NCI-H446 (cell line): ENCODE measurements at regions not wholly inside any gene's neighbourhood (a gene's known extent, or its start where the extent isn't known, plus 50 kb on each side); places are given as distances from the start of the nearest gene placed in this dataset.
"Not testable (repeated sequence)": the region's sequence is repeated elsewhere in the genome, so short reads cannot be mapped to it uniquely, and the experiment has no call there.

Experiments
- DNase-seq, 2 experiments: peaks; one replicate each; lab custom pipeline; 2025; lab: John Stamatoyannopoulos, UW

DNA sequence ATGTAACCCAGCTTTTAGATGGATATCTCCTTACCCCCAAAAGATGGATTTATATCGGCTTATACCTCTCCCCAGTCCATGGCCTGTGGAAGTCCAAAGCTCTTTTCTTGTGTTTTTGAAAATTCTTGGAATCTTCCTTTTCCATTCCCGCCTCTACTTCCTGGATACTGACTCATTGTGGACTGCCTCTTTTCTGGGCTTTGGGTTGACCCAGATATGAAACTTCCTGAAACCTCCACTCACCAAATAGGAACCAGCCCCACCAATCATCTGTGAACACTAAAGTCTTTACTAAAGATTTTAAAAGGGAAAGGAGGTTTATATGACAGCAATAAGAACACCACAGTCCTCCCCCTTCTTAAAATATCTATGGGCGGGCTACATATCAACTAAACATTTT is 163.4 kb upstream of the SYN3 start:
- DNase-seq, result no peak

DNA sequence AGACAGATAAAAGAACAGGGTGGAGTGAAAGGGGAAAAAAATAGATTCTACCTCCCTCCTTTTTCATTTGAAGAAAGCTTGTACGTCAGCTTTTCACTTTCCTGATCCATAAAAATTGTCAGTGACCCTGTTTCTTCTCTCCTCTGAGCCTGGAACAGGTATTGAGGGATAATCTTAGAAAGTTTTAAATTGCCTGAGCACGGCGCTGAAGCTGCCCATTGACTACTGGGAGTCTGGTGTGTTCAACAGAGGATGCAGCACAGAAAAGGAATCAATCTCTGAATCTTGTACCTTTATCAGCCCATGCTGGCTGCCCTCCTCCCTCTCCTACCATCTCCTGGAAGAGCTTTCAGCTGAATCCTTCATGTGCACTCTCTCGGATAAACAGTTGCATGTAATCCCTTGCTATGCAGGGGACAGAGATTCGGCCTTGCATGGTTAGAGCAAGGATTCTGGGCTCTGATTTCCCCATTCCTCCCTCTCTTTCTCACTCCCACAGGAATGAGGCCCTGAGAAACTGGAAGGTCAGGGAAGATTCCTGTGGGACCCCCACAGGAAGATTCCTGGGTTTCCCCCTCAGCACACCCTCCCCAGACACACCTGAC is 162.4 kb upstream of the SYN3 start:
- DNase-seq, result no peak

DNA sequence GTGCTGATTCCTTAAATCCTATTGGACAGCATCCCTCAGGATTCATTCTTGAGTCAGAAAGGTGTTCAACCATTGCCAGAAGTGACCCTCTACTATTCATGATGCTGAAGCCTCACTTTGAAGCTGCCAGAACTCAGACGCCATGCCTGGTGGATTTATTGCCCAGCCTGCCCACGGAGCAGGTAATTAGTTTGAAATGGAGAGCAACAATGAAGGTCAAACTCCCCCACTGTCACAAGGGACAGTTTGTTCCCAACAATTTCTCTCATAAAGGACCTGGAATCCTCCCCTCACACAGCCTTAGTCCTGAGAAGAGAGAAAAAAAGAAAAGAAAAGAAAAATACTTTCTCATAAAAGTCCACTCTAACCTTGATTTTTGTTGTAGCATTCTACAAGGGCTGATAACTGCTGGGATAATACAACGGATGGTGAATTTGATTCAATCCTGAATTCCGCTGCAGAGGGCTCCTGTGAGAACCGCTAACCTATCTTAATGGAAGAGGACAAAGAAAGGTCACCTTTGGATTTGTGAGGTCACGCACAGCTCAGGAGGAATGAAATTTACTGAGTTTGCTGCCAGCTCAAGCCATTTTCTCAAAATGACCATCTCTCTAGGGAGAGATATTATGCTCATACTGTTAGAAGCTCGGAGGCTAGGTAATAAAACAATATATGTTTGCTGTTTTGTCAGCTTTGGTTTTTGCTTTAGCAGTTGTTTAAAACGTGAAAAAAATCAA is 161.6 kb upstream of the SYN3 start:
- DNase-seq, result no peak

DNA sequence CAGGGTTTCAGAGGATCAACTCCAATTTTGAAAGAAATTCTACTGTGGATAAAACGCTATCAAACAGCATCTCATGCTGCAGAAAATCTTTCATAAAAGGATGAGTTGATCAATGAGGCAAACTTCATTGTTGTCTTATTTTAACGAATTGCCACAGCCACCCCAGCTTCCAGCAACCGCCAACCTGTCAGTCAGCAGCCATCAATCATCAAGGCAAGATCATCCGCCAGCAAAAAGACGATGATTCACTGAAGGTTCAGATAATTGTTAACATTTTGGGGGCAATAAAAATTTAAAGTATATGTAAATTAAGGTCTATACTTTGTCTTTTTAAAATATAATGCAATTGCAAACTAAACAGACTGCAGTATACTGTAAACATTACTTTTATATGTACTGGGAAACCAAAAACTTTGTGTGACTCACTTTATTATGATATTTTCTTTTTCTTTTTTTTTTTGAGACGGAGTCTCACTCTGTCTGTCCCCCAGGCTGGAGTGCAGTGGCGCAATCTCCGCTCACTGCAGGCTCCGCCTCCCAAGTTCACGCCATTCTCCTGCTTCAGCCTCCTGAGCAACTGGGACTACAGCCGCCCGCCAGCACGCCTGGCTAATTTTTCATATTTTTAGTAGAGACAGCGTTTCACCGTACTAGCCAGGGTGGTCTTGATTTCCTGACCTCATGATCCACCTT is 155.3 kb upstream of the SYN3 start:
- no peak for DNase-seq

DNA sequence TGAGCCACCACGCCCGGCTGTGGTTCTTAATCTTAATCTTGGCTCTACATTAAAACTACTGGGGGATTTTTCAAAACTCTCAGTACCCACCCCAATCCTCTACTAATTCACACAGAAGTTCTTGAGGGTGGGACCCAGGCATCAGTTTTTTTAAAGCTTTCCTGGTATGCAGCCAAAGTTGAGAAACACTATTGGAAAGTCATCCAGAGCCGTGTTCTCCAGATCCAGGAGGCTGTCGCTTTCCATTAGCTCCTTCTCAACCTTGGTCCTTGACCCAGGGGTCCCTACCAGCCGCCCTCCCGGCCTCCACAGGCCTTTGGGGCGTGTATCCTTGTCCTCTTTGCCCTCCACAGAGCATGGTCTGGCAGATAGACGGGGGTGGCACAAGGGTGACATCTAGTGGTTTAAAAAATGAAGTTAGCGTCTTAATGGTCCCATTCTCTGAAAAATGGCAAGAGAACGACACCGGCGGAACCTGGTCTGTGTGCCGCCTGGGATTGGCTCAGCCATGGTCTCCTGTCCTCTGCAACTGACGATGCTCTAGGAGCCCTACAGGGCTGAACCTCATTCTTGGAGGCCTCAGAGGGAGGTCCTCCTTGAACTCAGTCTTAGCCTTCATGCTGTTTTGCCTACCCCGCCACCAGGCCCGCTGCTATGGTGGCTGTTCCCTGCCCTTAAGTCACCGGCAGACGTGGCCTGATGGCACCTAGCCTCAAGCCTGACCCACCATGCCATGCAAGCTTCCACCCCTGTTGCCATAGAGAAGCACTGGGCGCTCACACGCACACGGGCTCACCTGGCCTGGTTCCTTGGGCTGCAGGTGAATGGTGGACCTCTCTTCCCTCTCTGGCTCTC is 152.0 kb upstream of the SYN3 start:
- peak in 1 of 2 experiments; percentile 18 for DNase-seq

DNA sequence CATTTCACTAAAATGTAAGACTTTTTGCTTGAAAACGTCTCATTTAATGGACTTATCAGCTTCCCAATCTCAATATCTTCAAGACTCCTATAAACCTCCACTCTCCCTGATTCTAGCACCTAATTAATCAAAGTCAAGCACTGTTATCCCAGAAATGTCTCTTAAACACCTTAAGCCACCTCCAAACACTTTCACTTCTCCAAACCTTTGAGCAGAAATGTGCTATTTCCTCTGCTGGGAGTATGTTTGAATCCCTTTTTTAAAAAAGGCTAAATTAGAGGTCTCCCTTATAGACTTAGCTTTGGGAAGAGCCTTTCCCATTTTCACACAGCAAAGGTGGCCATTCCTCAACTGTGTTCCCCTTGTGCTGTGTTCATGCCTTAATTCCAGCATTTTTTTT is 146.2 kb upstream of the SYN3 start:
- no peak for DNase-seq

DNA sequence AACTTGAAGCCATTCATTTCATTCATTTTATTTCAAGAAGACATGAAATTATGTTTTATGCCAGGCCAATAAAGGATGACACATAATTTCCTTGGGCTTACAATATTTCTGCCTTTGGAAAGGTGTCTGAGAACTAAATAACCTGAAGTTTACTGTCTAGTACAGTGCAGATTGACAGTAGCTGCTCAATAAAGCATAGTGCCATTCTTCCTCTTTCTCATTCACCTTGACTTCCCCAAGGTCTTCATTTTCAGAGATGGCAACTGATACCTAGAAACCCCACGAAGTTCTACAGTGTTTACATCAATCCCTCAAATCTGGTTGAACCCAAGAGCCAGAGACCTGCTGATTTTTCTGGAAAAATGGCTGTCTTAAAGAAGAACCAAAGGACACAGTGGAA is 144.3 kb upstream of the SYN3 start:
- no peak for DNase-seq

DNA sequence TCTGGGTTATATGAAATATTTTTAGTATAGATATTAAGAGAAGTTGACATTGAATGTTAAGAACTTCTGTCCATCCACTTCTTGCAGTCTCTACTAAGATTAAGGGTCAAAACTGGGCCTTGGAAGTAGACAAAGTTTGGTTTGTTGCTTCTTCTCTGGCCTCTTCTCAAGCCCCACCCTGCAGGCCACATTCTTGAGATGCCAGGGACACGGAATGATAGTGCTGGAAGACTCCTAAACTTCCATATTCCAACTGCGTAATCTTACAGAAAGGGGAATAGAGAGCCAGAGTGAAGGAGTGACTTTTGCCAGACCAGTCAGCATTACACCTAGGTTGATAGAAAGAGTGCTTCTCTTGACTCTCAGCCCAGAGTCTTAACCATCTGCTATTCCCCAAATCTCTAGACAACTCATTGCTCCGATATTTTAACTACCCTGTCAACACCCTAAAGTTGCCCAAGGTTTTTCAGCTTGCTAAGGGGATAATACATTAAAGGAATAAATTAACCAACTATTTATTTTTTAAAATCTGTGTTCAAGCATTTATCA is 136.4 kb upstream of the SYN3 start:
- DNase-seq, result no peak

DNA sequence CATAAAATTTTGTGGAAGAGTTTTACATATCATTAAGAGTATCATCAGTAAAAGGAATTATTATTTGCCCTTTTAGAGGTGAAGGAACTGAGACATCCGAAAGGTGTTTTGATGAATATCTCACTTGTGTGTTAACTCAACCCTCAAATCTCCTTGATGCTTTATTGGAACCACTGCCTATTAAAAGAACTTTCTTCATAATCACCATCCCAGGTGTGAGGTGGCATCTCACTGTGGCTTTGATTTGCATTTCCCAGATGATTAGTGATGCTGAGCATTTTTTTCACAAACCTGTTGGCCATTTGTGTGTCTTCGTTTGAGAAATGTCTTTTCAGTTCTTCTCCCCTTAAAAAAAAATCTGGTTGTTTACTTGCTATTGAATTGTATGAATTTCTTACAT is 134.0 kb upstream of the SYN3 start:
- no peak for DNase-seq

DNA sequence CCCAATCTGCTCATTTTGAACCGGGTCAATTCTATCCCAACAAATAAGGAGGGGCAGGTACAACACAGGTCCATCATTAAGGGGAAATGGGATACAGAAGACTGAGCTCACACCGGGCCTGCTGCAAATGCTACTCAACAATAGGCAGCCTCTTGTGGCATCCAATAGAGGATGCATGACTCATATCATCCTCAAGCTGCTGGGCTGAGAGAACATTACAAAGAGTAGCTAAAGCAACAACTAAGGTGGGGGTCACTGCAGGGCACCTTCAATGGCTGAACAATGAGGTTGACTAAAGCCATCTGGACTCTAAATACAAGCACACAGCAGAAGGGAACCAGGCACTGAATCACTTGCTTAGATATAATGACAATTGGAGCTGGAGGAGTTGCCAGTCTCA is 130.1 kb upstream of the SYN3 start:
- DNase-seq, result no peak

DNA sequence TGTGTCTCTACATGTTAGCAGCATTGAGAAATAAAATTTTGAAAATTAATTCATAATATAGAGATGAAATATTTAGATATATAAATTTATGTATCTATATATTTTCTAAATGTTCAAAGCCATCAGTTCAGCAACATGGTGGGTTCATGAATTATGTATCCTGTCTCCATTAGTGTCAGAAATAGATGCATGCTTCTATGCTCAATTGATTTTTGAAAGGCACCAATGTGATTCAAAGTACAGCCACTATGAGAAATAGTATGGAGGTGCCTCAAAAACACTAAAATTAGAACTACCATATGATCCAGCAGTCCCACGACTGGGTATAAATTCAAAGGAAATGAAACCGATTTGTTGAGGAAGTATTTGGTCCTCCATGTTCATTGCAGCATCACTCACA is 128.6 kb upstream of the SYN3 start:
- DNase-seq, result no peak

DNA sequence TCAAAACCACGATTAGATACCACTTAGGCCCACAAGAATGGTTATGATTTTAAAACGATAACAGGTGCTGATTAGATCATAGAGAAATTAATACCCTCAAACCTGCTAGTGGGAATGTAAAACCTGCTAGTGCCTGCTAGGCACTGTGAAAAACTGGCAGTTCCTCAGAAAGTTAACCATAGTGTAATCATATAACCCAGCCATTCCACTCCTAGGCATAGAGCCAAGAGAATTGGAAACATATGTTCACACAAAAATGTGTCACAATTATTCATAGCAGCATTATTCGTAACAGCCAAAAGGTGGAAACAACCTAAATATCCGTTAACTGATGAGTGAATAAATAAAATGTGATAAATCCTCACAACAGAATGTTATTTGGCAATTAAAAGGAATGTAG is 122.2 kb upstream of the SYN3 start:
- DNase-seq, result no peak

DNA sequence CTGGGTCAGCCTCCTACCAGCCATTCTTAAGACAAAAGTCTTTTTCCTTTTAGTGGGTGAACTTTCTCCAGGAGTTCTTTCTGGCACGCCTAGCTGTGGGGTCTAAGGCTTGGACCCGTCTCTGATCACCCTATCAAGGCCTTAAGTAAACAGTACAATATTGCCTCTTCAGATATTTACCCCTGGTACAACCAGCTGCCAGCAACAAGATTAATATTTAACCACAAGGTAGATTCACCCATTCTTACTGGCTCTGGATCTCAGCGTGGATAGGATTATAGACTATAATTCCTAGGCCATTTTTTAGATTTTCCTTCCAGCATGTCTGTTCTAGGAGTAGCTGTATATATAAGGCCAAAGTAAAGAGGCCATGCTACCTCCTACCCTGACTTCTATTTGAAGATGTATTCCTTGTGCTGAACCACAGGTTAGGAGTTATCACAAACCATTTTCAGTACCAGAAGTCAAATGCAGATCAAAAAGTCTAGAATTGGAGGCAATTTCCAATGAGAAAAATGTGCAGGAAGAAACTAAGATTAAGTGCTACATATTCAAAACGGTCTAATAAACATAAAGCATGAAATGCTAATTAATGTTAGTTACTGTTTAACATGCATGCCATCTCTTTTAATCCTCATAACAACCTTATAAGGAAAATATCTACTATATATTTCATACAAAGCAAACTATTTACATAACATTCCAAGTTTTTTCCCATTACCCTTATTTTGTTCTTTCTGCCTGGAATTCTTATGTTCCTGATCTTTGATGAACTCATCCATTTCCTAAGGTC is 110.0 kb upstream of the SYN3 start:
- DNase-seq, result no peak

DNA sequence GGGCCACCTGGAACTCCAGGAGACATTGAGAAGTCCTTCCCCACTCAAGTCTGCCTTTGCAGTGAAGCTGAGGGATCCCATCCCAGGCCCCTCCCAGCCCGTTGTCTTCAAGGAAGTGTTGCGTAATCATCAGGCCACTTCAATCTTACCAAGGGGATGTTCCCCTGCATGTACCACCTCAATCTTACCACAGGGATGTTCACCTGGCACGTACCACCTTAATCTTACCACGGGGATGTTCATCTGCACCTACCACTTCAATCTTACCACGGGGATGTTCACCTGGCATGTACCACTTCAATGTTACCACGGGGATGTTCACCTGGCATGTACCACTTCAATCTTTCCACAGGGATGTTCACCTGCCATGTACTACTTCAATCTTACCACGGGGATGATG is 108.0 kb upstream of the SYN3 start:
- DNase-seq, result no peak

DNA sequence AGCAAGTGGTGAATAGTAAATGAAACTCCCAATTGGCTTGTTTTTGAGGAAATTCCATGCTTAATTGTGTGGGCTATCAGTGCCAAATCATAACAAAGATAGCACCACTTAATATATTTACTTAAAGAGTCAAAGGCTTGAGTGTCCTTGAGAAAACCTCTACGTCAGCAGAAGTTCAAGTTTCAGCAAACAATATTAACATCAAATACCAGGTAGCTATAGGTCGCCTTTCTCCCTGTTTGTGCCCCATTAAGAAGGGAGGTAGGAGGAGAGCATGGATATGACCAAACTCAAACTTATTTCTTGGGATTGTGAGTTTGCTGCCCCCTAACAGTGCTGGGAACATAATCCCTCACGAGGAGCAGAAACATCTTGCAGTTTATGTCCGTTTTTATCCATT is 105.6 kb upstream of the SYN3 start:
- DNase-seq, result no peak

DNA sequence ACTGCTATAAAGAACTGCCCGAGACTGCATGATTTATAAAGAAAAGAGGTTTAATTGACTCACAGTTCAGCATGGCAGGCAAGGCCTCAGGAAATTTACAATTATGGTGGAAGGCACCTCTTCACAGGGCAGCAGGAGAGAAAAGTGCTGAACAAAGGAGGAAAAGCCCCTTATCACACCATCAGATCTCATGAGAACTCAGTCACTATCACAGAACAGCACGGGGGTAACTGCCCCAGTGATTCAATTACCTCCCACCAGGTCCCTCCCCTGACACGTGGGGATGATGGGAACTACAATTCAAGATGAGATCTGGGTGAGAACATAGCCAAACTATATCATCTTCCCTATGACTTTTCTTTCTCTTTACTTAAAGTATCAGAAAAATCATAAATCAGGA is 104.0 kb upstream of the SYN3 start:
- DNase-seq, result no peak

DNA sequence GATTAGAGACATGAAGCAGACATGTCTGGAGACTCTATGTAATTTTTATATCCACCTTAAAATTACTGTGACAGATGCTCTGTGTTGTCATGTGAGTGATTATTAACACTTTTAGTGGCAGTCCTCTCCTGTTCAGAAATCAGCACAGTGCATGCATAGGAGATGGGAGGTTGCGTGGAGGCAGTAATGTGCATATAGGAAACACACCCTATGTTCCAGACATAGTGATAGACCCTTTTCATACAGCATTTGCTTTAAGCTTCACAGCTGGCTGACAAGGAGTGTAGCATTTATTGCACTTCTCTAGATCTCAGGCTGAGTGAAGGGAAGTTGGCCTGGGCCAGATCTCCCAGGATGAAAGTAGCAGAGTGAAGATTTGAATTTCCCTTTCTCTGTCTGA is 102.3 kb upstream of the SYN3 start:
- DNase-seq, result no peak

DNA sequence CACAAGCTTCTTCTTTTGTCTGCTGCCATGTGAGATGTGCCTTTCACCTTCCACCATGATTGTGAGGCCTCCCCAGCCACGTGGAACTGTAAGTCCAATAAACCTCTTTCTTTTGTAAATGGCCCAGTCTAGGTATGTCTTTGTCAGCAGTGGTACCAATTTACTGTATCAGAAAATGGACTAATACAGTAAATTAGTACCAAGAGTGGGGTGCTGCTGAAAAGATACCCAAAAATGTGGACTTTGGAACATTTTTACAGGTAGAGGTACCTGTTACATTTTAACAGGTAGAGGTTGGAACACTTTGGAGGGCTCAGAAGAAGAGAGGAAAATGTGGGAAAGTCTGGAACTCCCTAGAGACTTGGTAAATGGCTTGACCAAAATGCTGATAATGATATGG is 96.8 kb upstream of the SYN3 start:
- DNase-seq, result not testable (repeated sequence)

DNA sequence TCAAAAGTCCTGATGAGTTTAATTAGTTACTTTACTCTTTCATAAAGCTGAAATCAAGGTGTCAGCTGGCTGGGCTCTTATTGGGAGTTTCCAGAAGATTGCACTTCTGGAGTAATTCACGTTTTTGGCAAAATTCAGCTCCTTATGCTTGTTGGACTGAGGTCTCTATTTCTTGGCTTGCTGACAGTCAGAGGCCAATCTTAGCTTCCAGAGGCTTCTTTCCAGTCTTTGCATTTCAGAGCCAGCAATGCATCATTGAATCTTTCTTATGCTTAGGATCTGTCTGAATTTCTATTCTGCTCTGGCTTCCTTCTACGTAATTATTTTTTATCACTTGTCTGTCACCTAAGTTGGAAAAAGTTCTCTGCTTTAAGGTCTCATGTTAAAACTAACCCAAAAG is 91.4 kb upstream of the SYN3 start:
- no peak for DNase-seq

DNA sequence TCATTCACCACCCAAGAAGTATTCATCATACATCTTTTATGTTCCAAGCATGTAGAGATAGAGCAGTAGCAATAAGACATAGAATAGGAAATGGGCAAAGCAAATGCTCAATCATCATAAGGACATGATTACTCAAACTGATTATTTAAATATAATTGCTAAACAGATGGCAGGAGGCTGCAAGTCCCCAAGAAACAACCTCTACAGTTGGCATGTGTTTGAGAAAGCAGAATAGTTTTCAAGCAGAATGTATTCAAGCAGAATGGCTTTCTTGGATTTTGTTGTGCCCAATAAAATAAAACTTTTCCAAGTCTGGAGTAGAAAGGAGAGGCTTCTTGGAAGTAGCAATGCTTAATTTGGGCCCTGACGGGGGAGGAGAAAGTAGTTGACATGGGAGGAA is 86.5 kb upstream of the SYN3 start:
- DNase-seq, result no peak

DNA sequence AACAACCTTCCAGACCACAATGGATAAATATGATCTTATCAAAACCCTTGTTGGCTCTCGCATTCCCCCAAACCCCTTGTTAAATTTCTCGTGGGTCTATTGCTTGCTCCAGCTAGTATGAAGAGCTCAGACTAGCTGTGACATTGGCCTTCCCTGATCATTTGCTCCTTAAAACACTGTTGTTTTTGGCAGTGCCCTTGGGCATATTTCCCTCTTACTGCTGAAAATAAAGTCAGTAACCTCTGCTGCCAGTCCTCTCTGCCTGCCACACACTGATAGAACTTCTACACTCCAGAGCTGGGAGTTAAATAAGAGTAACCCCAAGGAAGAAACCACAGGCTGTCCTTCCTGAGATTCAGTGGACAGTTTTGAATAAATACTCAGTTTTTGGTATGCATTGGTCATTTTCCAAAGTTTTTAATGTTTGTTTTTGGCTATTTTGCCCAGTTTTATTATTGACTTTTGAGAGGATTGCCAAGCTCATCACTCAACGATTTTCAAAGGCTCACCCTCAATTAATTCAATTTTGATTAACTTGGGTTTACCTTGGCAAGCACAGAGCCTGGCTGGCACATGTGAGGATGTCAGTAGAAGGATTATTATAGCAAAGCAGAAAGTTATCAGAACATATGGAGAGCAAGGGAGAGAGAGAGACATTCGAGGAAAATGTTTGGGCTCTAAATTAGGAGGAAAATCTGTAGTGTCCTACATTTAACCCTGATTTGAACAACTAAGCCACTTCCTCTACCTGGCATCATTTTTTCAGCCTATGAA is 84.3 kb upstream of the SYN3 start:
- DNase-seq, result peak in 1 of 2 experiments; percentile 13
